HEK293 (cell line): ENCODE measurements at regions not wholly inside any gene's neighbourhood (a gene's known extent, or its start where the extent isn't known, plus 50 kb on each side); places are given as distances from the start of the nearest gene placed in this dataset.

ENCODE experiments used
- CTCF ChIA-PET: fragments of 350-600 bp; formaldehyde crosslinking; extraction: SDS; loops from one replicate; lab custom pipeline; 2021; ENCODE audit warnings: antibody characterized with exemption; lab: Yijun Ruan, JAX
- POLR2A ChIA-PET: fragments of 300-600 bp; formaldehyde crosslinking; extraction: SDS; loops from one replicate; lab custom pipeline; 2020; ENCODE audit warnings: antibody characterized with exemption, inconsistent platforms; lab: Yijun Ruan, JAX
- H3K27ac ChIP-seq: fragments of 200-500 bp; sonication (Bioruptor generic); 2 replicates; pipeline ENCODE4 v1.5.1; 2014; ENCODE audit warnings: low read depth, low read length, control low read depth, inconsistent platforms; ENCODE audit errors: extremely low read depth
- H3K36me3 ChIP-seq, 2 experiments: fragments of 200-500 bp in 1 of 2; sonication (Bioruptor generic) in 1 of 2; 1 replicate in 1 of 2; 2 replicates in 1 of 2; pipeline ENCODE4 v1.5.1; 2014 to 2017; ENCODE audit warnings: inconsistent platforms in 2 of 2, low read length in 2 of 2; ENCODE audit not compliant: control insufficient read depth in 2 of 2, insufficient read depth in 1 of 2
- H3K4me1 ChIP-seq: fragments of 200-500 bp; sonication (Bioruptor generic); 2 replicates; pipeline ENCODE4 v1.5.1; 2014; ENCODE audit warnings: mild to moderate bottlenecking, low read length, inconsistent platforms; ENCODE audit not compliant: control insufficient read depth, insufficient read depth
- H3K4me3 ChIP-seq: 2 replicates; pipeline ENCODE4 v1.5.1; 2011; ENCODE audit warnings: low read depth, mild to moderate bottlenecking, control low read depth, low read length, moderate library complexity
- H3K9me3 ChIP-seq: fragments of 200-500 bp; sonication (Bioruptor generic); 2 replicates; pipeline ENCODE4 v1.5.1; 2014; ENCODE audit warnings: low read depth, low read length, inconsistent platforms; ENCODE audit not compliant: control insufficient read depth, insufficient read depth
- AEBP2 ChIP-seq: fragments of 450-650 bp; formaldehyde crosslinking; IDR thresholded peaks from 2 replicates; pipeline ENCODE4 v1.5.1; 2016; ENCODE audit warnings: missing biosample characterization, missing genetic modification characterization, borderline replicate concordance
- GLIS2 ChIP-seq: fragments of 450-650 bp; formaldehyde crosslinking; IDR thresholded peaks from 2 replicates; pipeline ENCODE4 v1.5.1; 2016; ENCODE audit warnings: missing biosample characterization, missing genetic modification characterization
- KLF9 ChIP-seq: fragments of 450-650 bp; formaldehyde crosslinking; IDR thresholded peaks from 2 replicates; pipeline ENCODE4 v1.5.1; 2016; ENCODE audit warnings: missing biosample characterization, missing genetic modification characterization, low read depth
- ZBTB48 ChIP-seq: fragments of 450-650 bp; formaldehyde crosslinking; IDR thresholded peaks from 2 replicates; pipeline ENCODE4 v1.5.1; 2016; ENCODE audit warnings: missing biosample characterization, missing genetic modification characterization
- ZNF175 ChIP-seq: fragments of 450-650 bp; formaldehyde crosslinking; IDR thresholded peaks from 2 replicates; pipeline ENCODE4 v1.5.1; 2016; ENCODE audit warnings: missing biosample characterization, missing genetic modification characterization
- ZNF221 ChIP-seq: fragments of 450-650 bp; formaldehyde crosslinking; IDR thresholded peaks from 2 replicates; pipeline ENCODE4 v1.5.1; 2017; ENCODE audit warnings: missing biosample characterization, missing genetic modification characterization, borderline replicate concordance
- ZNF274 ChIP-seq, 2 experiments: fragments of 200-500 bp in 1 of 2; fragments of 450-650 bp in 1 of 2; sonication (Bioruptor generic) in 1 of 2; formaldehyde crosslinking in 1 of 2; IDR thresholded peaks; 2 replicates each; pipeline versions ENCODE4 v1.5.1 to v1.6.1; 2014 to 2016; ENCODE audit warnings: borderline replicate concordance in 1 of 2, inconsistent platforms in 1 of 2, low read length in 1 of 2, missing biosample characterization in 1 of 2, missing genetic modification characterization in 1 of 2
- ZNF280C ChIP-seq: fragments of 450-650 bp; formaldehyde crosslinking; IDR thresholded peaks from 2 replicates; pipeline ENCODE4 v1.5.1; 2016; ENCODE audit warnings: missing biosample characterization, missing genetic modification characterization
- ZNF341 ChIP-seq: fragments of 450-650 bp; formaldehyde crosslinking; IDR thresholded peaks from 2 replicates; pipeline ENCODE4; 2016; ENCODE audit warnings: low read depth, missing biosample characterization, missing genetic modification characterization
- ZNF416 ChIP-seq: fragments of 450-650 bp; formaldehyde crosslinking; IDR thresholded peaks from 2 replicates; pipeline ENCODE4 v1.5.1; 2016; ENCODE audit warnings: missing biosample characterization, missing genetic modification characterization
- ZNF530 ChIP-seq: fragments of 450-650 bp; formaldehyde crosslinking; IDR thresholded peaks from 2 replicates; pipeline ENCODE4 v1.5.1; 2016; ENCODE audit warnings: low read depth, missing biosample characterization, missing genetic modification characterization
- ZNF624 ChIP-seq: fragments of 450-650 bp; formaldehyde crosslinking; IDR thresholded peaks from 2 replicates; pipeline ENCODE4 v1.5.1; 2017; ENCODE audit warnings: missing biosample characterization, missing genetic modification characterization
- ZNF664 ChIP-seq: fragments of 450-650 bp; formaldehyde crosslinking; IDR thresholded peaks from 2 replicates; pipeline ENCODE4 v1.5.1; 2016; ENCODE audit warnings: missing biosample characterization, missing genetic modification characterization
- ZNF677 ChIP-seq: fragments of 450-650 bp; IDR thresholded peaks from 2 replicates; pipeline ENCODE4 v1.5.0; 2018; ENCODE audit warnings: missing biosample characterization, mild to moderate bottlenecking, missing genetic modification characterization, moderate library complexity
- ZNF843 ChIP-seq: fragments of 450-650 bp; formaldehyde crosslinking; IDR thresholded peaks from 2 replicates; pipeline ENCODE4 v1.5.1; 2016; ENCODE audit warnings: missing biosample characterization, missing genetic modification characterization
- TF ChIP-seq, protein P1 (sequence below): fragments of 450-650 bp; formaldehyde crosslinking; IDR thresholded peaks from 2 replicates; pipeline ENCODE4 v1.5.1; 2016; ENCODE audit warnings: missing biosample characterization, missing genetic modification characterization

- ChIA-PET POLR2A (no interaction called here), CTCF (no interaction called here)
- TF ChIP-seq ZNF843 (no peak), ZNF677 (tag by site-specific recombination) (no peak), ZNF416 (tag by site-specific recombination) (no peak), GLIS2 (tag by site-specific recombination) (no peak), ZNF280C (tag by site-specific recombination) (no peak), ZNF341 (tag by site-specific recombination) (no peak), KLF9 (tag by site-specific recombination) (no peak), ZNF274 (IDR thresholded peaks at IDR 0.05; ENCODE audit: low read length) (no peak), ZNF274 (tag by site-specific recombination; IDR thresholded peaks at IDR 0.05; ENCODE audit: borderline replicate concordance) (no peak), ZNF664 (tag by site-specific recombination) (no peak), ZNF624 (tag by site-specific recombination) (no peak), ZNF221 (tag by site-specific recombination) (no peak)
- TF ChIP-seq, protein P1, sequence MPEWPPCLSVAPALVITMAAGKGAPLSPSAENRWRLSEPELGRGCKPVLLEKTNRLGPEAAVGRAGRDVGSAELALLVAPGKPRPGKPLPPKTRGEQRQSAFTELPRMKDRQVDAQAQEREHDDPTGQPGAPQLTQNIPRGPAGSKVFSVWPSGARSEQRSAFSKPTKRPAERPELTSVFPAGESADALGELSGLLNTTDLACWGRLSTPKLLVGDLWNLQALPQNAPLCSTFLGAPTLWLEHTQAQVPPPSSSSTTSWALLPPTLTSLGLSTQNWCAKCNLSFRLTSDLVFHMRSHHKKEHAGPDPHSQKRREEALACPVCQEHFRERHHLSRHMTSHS (tag by site-specific recombination): no peak
- Histone ChIP-seq H3K4me3 (no peak overlapping the region), H3K9me3 (no peaks in the 10 kb centered on the region), H3K27ac (no peak overlapping the region), H3K36me3 (no peaks in the 10 kb centered on the region), H3K4me1 (no peaks in the 10 kb centered on the region)
These were observed 238.6 kb upstream of the SHH start for GRCh38 chr7:156050636-156051569.

- H3K36me3 ChIP-seq: no peaks in the 10 kb centered on the region
- CTCF ChIA-PET: interaction anchor here (0.6 kb wide), 1 partner anchor 81 kb away, joined by 4 read pairs; no protein-coding TSS in a partner anchor
- TF ChIP-seq AEBP2 (tag by site-specific recombination) (no peak), ZBTB48 (tag by site-specific recombination) (no peak), ZNF175 (tag by site-specific recombination) (no peak), ZNF530 (tag by site-specific recombination) (no peak)
- TF ChIP-seq, all 188 proteins: peak for 0
- H3K27ac ChIP-seq: no peak overlapping the region
- POLR2A ChIA-PET: no interaction called here
- H3K4me1 ChIP-seq: no peaks in the 10 kb centered on the region
- H3K9me3 ChIP-seq: no peaks in the 10 kb centered on the region
- H3K4me3 ChIP-seq: no peak overlapping the region
These were observed 237.1 kb upstream of the SHH start for GRCh38 chr7:156049366-156049765.
